ENCODE measurements at regions not wholly inside any gene's neighbourhood (a gene's known extent, or its start where the extent isn't known, plus 50 kb on each side); places are given as distances from the start of the nearest gene placed in this dataset.

DNA sequence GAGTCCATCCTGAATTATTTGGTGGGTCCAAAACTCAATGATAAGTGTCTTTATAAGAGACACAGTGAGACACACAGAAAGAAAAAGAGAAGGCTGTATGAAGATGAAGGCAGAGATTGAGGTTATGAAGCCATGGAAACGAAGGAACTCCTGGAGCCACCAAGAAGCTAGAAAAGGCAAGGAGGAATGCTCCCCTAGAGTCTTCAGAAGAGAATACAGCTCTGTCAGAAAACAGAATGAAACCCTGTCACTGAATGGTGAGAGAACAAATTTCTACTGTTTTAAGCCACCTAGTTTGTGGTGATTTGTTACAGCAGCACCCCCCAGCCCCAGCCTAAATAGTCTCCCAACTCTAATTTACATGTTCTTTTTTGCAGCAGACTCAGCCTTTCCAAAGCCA lies 635.1 kb downstream of the EPHA7 start:
- TF ChIP-seq POLR2A (IDR thresholded peaks at IDR 0.05), result no peak
- no peak for TF ChIP-seq CTCF (IDR thresholded peaks at IDR 0.05)
